ENCODE measurements at regions not wholly inside any gene's neighbourhood (a gene's known extent, or its start where the extent isn't known, plus 50 kb on each side); places are given as distances from the start of the nearest gene placed in this dataset.

GRCh38 chr18:56382541-56382940 lies 255.9 kb downstream of the TXNL1 start:
- TF ChIP-seq, protein P1, sequence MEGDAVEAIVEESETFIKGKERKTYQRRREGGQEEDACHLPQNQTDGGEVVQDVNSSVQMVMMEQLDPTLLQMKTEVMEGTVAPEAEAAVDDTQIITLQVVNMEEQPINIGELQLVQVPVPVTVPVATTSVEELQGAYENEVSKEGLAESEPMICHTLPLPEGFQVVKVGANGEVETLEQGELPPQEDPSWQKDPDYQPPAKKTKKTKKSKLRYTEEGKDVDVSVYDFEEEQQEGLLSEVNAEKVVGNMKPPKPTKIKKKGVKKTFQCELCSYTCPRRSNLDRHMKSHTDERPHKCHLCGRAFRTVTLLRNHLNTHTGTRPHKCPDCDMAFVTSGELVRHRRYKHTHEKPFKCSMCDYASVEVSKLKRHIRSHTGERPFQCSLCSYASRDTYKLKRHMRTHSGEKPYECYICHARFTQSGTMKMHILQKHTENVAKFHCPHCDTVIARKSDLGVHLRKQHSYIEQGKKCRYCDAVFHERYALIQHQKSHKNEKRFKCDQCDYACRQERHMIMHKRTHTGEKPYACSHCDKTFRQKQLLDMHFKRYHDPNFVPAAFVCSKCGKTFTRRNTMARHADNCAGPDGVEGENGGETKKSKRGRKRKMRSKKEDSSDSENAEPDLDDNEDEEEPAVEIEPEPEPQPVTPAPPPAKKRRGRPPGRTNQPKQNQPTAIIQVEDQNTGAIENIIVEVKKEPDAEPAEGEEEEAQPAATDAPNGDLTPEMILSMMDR (conservative IDR thresholded peaks at IDR 0.05 in 1 of 2, IDR thresholded peaks at IDR 0.05 in 1 of 2; ENCODE audit: low read depth in 1 of 2, low read length in 2 of 2) = no peak
- no peak for TF ChIP-seq EZH2 (IDR thresholded peaks at IDR 0.05; ENCODE audit: low read length, missing control alignments)

All from fibroblast of lung (primary cell).